ENCODE measurements at regions not wholly inside any gene's neighbourhood (a gene's known extent, or its start where the extent isn't known, plus 50 kb on each side); places are given as distances from the start of the nearest gene placed in this dataset.
A peak's percentile ranks its signal among the peaks of the same experiment; 100 is the strongest.

DNA sequence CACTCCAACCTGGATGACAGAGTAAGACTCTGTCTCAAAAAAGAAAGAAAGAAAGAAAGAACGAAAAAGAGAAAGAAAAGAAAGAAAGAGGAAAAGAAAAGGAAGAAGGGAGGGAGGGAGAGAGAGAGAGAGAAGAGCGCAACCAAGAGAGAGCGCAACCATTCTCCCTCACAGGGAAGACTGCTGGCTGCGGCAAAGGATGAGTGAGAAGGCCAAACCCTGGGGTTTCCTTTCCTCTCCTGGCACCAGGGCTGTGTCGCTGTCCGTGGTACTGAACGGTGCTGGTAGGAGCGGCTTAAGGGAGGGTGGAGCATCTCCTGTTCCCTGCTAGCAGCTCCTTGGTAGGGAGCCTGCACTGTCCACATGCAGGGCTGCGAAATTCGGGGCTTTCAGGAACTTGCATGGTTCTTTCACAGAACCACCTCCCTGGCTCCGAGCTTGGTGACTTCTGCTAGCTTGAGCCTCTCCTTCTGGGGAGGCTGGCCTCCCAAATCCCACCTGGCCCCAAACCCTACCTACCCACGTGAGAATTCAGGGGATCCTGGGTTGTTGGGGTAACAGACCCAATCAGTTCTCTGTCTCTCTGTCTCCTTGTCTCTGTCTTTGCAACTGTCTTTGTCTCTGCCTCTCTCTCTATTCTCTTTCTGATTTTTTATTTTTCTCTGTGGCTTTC is 51.1 kb upstream of the ZNRF4 start:
- Histone ChIP-seq H3K4me2 (ENCODE audit: low read length) (no peak overlapping the region), H3K27ac (ENCODE audit: low read depth, low read length) (no peak overlapping the region), H4K20me1 (ENCODE audit: insufficient read depth) (no peaks in the 10 kb centered on the region), H3K27me3 (ENCODE audit: insufficient read depth, low read length) (peaks cover 5% of the 10 kb centered on the region; the same call in 1 of the 2 replicates), H3K36me3 (ENCODE audit: control insufficient read depth in 1 of 2, insufficient read depth in 2 of 2, low read length in 2 of 2) (no peaks in the 10 kb centered on the region), H3K4me1 (ENCODE audit: control insufficient read depth in 1 of 2, insufficient read depth in 2 of 2, low read length in 2 of 2) (no peaks in the 10 kb centered on the region), H3K9me2 (ENCODE audit: insufficient read depth) (no peaks in the 10 kb centered on the region), H3K79me2 (ENCODE audit: insufficient read depth, low read length) (no peaks in the 10 kb centered on the region), H3K9ac (ENCODE audit: low read length) (no peak overlapping the region), H3K4me3 (replicated peaks in 1 of 2; ENCODE audit: low read depth in 1 of 2, low read length in 2 of 2) (no peak overlapping the region), H3K9me3 (ENCODE audit: control insufficient read depth in 1 of 2, insufficient read depth in 1 of 2, low read depth in 1 of 2, low read length in 2 of 2) (no peaks in the 10 kb centered on the region), H2AFZ (ENCODE audit: low read depth, low read length, poor library complexity, severe bottlenecking) (no peak overlapping the region)
- ATAC-seq (peak; percentile 94), DNase-seq (ENCODE audit: low read depth, low spot score) (peak; percentile 54)
- RAD21 ChIA-PET (ENCODE audit: low non-redundant PET in 1 of 2, low total read pairs in 2 of 2, uncharacterized antibody in 2 of 2, unreplicated experiment in 2 of 2) = no interaction called here
- CTCF ChIA-PET = no interaction called here
- no TSS peak for BruUV-seq (replicated peaks)
- intact Hi-C loops (cut with micrococcal nuclease) = no loop called here
- POLR2A ChIA-PET = no interaction called here
- TF ChIP-seq TCF7L2 (IDR thresholded peaks at IDR 0.05; ENCODE audit: borderline replicate concordance, extremely low read depth, insufficient read depth, insufficient read length) (no peak), CBX3 (IDR thresholded peaks at IDR 0.05; ENCODE audit: low read depth) (peak; percentile 41; the same call in 1 of the 2 replicates)
- TF ChIP-seq, protein P1, sequence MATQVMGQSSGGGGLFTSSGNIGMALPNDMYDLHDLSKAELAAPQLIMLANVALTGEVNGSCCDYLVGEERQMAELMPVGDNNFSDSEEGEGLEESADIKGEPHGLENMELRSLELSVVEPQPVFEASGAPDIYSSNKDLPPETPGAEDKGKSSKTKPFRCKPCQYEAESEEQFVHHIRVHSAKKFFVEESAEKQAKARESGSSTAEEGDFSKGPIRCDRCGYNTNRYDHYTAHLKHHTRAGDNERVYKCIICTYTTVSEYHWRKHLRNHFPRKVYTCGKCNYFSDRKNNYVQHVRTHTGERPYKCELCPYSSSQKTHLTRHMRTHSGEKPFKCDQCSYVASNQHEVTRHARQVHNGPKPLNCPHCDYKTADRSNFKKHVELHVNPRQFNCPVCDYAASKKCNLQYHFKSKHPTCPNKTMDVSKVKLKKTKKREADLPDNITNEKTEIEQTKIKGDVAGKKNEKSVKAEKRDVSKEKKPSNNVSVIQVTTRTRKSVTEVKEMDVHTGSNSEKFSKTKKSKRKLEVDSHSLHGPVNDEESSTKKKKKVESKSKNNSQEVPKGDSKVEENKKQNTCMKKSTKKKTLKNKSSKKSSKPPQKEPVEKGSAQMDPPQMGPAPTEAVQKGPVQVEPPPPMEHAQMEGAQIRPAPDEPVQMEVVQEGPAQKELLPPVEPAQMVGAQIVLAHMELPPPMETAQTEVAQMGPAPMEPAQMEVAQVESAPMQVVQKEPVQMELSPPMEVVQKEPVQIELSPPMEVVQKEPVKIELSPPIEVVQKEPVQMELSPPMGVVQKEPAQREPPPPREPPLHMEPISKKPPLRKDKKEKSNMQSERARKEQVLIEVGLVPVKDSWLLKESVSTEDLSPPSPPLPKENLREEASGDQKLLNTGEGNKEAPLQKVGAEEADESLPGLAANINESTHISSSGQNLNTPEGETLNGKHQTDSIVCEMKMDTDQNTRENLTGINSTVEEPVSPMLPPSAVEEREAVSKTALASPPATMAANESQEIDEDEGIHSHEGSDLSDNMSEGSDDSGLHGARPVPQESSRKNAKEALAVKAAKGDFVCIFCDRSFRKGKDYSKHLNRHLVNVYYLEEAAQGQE (IDR thresholded peaks at IDR 0.05; ENCODE audit: low read depth) = peak; percentile 98

All from HCT116 (cell line).